ENCODE measurements at regions not wholly inside any gene's neighbourhood (a gene's known extent, or its start where the extent isn't known, plus 50 kb on each side); places are given as distances from the start of the nearest gene placed in this dataset.
A peak's percentile ranks its signal among the peaks of the same experiment; 100 is the strongest.

DNA sequence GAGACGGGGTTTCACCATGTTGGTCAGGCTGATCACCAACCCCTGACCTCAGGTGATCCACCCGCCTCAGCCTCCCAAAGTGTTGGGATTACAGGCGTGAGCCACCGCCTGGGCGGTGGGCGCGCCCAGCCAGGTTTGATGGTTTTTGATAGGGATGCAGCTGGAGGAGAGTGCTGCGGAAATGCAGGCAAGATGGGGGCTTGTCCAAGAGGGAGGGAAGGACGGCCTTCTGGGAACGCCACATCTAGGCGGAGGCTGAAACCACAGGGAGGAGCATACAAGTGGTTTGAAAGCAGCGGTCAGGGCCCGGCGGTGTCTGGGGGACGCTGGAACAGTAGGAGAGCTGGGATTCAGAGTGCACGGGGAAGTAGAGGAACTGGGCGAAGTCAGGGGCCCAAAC is 134.6 kb downstream of the VRK1 start:
- POLR2A ChIA-PET: no interaction called here
- no peak for TF ChIP-seq SMC3 (IDR thresholded peaks at IDR 0.05; ENCODE audit: low read depth, low read length)
- Histone ChIP-seq H3K36me3 (replicated peaks in 1 of 2; ENCODE audit: control insufficient read depth in 1 of 2, insufficient read depth in 2 of 2, low read length in 1 of 2) (no peaks in the 10 kb centered on the region), H3K27me3 (ENCODE audit: insufficient read depth) (no peaks in the 10 kb centered on the region), H4K20me1 (ENCODE audit: insufficient read depth) (no peaks in the 10 kb centered on the region), H3K27ac (ENCODE audit: low read depth in 2 of 2, low read length in 1 of 2) (no peak overlapping the region), H3K79me2 (ENCODE audit: insufficient read depth) (no peaks in the 10 kb centered on the region), H3K9me3 (no peaks in the 10 kb centered on the region), H2AFZ (ENCODE audit: low read depth) (no peak overlapping the region), H3K9ac (no peak overlapping the region), H3K4me3 (ENCODE audit: low read depth in 2 of 2, low read length in 1 of 2) (no peak overlapping the region), H3K9me2 (no peaks in the 10 kb centered on the region), H3F3A (replicated peaks; ENCODE audit: insufficient read depth) (no peaks in the 10 kb centered on the region), H3K4me1 (ENCODE audit: control insufficient read depth in 1 of 2, insufficient read depth in 2 of 2, low read depth in 1 of 2, low read length in 1 of 2) (no peaks in the 10 kb centered on the region; a peak in 1 of 4 replicates), H3K4me2 (no peak overlapping the region)
- CTCF ChIA-PET: no interaction called here
- no peak for DNase-seq
- 89% methylated on average over 17 of the region's 17 CpGs for WGBS (ENCODE audit: low lambda C conversion rate)

DNA sequence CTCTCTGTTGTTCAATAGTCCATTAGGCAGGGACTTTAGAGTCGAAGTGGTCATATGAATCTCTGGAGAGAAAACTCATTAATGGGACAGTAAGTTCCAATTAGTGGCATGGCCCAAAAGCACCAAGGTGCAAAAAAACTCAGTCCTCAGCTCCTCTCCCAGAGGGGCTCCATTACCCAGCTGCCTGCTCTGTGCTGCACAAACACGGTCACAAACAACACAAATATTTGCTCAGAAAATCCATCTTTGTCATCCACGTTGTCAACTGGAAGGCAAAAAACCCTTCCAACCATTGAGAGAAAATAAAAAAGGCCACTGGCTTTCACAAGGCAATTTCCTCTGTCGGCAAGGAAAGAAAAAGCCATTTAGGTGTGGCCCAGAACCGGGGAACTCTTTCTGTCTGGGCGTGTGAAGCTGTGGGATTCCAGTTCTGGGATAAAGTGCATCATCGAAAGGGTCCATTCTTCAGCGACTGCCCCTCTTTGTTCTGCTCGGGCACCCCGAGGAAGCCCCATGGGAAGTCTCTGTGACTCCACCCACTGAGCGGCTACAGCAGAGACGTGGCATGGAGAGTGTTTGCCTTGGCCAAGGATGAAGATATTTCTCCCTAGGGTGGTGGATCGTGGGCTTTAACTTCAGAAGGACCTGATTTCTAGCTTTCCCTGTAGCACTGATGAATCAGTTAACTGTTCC is 137.6 kb downstream of the VRK1 start:
- H3K4me1 ChIP-seq (ENCODE audit: control insufficient read depth in 1 of 2, insufficient read depth in 2 of 2, low read depth in 1 of 2, low read length in 1 of 2): no peaks in the 10 kb centered on the region; a peak in 1 of 4 replicates
- TF ChIP-seq TCF12 (IDR thresholded peaks at IDR 0.05) (no peak), RCOR1 (IDR thresholded peaks at IDR 0.05; ENCODE audit: low read length) (no peak), NRF1 (IDR thresholded peaks at IDR 0.05; ENCODE audit: low read depth, low read length) (no peak), MEF2A (IDR thresholded peaks at IDR 0.05; ENCODE audit: borderline replicate concordance, low read depth) (no peak), FOSL2 (IDR thresholded peaks at IDR 0.05; ENCODE audit: borderline replicate concordance, low read depth) (no peak)
- TF ChIP-seq, protein P1, sequence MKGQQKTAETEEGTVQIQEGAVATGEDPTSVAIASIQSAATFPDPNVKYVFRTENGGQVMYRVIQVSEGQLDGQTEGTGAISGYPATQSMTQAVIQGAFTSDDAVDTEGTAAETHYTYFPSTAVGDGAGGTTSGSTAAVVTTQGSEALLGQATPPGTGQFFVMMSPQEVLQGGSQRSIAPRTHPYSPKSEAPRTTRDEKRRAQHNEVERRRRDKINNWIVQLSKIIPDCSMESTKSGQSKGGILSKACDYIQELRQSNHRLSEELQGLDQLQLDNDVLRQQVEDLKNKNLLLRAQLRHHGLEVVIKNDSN (IDR thresholded peaks at IDR 0.05; ENCODE audit: borderline replicate concordance, low read depth): no peak
- 82% methylated on average over 13 of the region's 13 CpGs for WGBS (ENCODE audit: low lambda C conversion rate)
- no peak overlapping the region for H2AFZ ChIP-seq (ENCODE audit: low read depth)
- no peak overlapping the region for H3K9ac ChIP-seq
- no peaks in the 10 kb centered on the region for H4K20me1 ChIP-seq (ENCODE audit: insufficient read depth)
- no peak overlapping the region for H3K4me3 ChIP-seq (ENCODE audit: low read depth in 2 of 2, low read length in 1 of 2)
- no peaks in the 10 kb centered on the region for H3K9me2 ChIP-seq
- ChIA-PET POLR2A (no interaction called here), CTCF (no interaction called here)
- H3K27ac ChIP-seq (ENCODE audit: low read depth in 2 of 2, low read length in 1 of 2): no peak overlapping the region
- H3K79me2 ChIP-seq (ENCODE audit: insufficient read depth): no peaks in the 10 kb centered on the region
- no peaks in the 10 kb centered on the region for H3K9me3 ChIP-seq
- H3F3A ChIP-seq (replicated peaks; ENCODE audit: insufficient read depth): no peaks in the 10 kb centered on the region
- H3K4me2 ChIP-seq: no peak overlapping the region
- DNase-seq: no peak
- no peaks in the 10 kb centered on the region for H3K36me3 ChIP-seq (replicated peaks in 1 of 2; ENCODE audit: control insufficient read depth in 1 of 2, insufficient read depth in 2 of 2, low read length in 1 of 2)
- no peaks in the 10 kb centered on the region for H3K27me3 ChIP-seq (ENCODE audit: insufficient read depth)

DNA sequence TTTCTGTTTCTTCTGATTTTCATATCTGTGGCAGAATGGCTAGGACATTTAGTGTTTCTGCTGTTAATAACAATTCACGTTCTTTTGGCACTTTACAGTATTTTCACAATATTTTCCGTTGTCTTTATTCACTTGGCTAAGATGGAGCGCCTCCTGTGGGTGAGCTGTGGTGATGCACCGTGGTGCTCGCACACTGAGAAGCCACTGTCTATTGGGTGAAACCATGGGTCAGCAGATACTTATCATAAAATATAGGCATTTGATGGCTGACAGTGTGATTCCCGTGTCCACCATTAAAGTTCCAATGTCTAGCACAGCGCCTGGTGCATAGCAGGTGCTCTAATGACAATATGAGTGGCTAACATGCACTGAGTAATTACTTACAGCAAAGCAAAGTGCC is 141.8 kb downstream of the VRK1 start:
- CTCF ChIA-PET: no interaction called here
- H3K4me1 ChIP-seq (ENCODE audit: control insufficient read depth in 1 of 2, insufficient read depth in 2 of 2, low read depth in 1 of 2, low read length in 1 of 2): no peaks in the 10 kb centered on the region
- POLR2A ChIA-PET: no interaction called here
- no peak overlapping the region for H3K9ac ChIP-seq
- no peaks in the 10 kb centered on the region for H4K20me1 ChIP-seq (ENCODE audit: insufficient read depth)
- H3F3A ChIP-seq (replicated peaks; ENCODE audit: insufficient read depth): no peaks in the 10 kb centered on the region
- WGBS (ENCODE audit: low lambda C conversion rate): 82% methylated on average over 7 of the region's 7 CpGs
- H2AFZ ChIP-seq (ENCODE audit: low read depth): no peak overlapping the region
- H3K27ac ChIP-seq (ENCODE audit: low read depth in 2 of 2, low read length in 1 of 2): no peak overlapping the region
- H3K4me2 ChIP-seq: no peak overlapping the region
- H3K9me2 ChIP-seq: no peaks in the 10 kb centered on the region
- no peaks in the 10 kb centered on the region for H3K9me3 ChIP-seq
- no peaks in the 10 kb centered on the region for H3K27me3 ChIP-seq (ENCODE audit: insufficient read depth)
- no peak overlapping the region; a peak in 1 of 4 replicates for H3K4me3 ChIP-seq (ENCODE audit: low read depth in 2 of 2, low read length in 1 of 2)
- H3K79me2 ChIP-seq (ENCODE audit: insufficient read depth): no peaks in the 10 kb centered on the region
- DNase-seq: no peak
- TF ChIP-seq FOXM1 (IDR thresholded peaks at IDR 0.05; ENCODE audit: low read depth) (no peak), EZH2phosphoT487 (IDR thresholded peaks at IDR 0.05; ENCODE audit: borderline replicate concordance, low read depth) (no peak), CHD2 (IDR thresholded peaks at IDR 0.05; ENCODE audit: low read length, partially characterized antibody) (no peak), MEF2A (IDR thresholded peaks at IDR 0.05; ENCODE audit: borderline replicate concordance, low read depth) (no peak), TEAD4 (IDR thresholded peaks at IDR 0.05; ENCODE audit: borderline replicate concordance, insufficient read depth) (no peak)
- TF ChIP-seq, protein P2, sequence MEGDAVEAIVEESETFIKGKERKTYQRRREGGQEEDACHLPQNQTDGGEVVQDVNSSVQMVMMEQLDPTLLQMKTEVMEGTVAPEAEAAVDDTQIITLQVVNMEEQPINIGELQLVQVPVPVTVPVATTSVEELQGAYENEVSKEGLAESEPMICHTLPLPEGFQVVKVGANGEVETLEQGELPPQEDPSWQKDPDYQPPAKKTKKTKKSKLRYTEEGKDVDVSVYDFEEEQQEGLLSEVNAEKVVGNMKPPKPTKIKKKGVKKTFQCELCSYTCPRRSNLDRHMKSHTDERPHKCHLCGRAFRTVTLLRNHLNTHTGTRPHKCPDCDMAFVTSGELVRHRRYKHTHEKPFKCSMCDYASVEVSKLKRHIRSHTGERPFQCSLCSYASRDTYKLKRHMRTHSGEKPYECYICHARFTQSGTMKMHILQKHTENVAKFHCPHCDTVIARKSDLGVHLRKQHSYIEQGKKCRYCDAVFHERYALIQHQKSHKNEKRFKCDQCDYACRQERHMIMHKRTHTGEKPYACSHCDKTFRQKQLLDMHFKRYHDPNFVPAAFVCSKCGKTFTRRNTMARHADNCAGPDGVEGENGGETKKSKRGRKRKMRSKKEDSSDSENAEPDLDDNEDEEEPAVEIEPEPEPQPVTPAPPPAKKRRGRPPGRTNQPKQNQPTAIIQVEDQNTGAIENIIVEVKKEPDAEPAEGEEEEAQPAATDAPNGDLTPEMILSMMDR (IDR thresholded peaks at IDR 0.05): peak; percentile 28
- TF ChIP-seq, protein P3, sequence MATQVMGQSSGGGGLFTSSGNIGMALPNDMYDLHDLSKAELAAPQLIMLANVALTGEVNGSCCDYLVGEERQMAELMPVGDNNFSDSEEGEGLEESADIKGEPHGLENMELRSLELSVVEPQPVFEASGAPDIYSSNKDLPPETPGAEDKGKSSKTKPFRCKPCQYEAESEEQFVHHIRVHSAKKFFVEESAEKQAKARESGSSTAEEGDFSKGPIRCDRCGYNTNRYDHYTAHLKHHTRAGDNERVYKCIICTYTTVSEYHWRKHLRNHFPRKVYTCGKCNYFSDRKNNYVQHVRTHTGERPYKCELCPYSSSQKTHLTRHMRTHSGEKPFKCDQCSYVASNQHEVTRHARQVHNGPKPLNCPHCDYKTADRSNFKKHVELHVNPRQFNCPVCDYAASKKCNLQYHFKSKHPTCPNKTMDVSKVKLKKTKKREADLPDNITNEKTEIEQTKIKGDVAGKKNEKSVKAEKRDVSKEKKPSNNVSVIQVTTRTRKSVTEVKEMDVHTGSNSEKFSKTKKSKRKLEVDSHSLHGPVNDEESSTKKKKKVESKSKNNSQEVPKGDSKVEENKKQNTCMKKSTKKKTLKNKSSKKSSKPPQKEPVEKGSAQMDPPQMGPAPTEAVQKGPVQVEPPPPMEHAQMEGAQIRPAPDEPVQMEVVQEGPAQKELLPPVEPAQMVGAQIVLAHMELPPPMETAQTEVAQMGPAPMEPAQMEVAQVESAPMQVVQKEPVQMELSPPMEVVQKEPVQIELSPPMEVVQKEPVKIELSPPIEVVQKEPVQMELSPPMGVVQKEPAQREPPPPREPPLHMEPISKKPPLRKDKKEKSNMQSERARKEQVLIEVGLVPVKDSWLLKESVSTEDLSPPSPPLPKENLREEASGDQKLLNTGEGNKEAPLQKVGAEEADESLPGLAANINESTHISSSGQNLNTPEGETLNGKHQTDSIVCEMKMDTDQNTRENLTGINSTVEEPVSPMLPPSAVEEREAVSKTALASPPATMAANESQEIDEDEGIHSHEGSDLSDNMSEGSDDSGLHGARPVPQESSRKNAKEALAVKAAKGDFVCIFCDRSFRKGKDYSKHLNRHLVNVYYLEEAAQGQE (IDR thresholded peaks at IDR 0.05; ENCODE audit: low read depth, low read length): no peak
- TF ChIP-seq, protein P4, sequence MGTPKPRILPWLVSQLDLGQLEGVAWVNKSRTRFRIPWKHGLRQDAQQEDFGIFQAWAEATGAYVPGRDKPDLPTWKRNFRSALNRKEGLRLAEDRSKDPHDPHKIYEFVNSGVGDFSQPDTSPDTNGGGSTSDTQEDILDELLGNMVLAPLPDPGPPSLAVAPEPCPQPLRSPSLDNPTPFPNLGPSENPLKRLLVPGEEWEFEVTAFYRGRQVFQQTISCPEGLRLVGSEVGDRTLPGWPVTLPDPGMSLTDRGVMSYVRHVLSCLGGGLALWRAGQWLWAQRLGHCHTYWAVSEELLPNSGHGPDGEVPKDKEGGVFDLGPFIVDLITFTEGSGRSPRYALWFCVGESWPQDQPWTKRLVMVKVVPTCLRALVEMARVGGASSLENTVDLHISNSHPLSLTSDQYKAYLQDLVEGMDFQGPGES (IDR thresholded peaks at IDR 0.05; ENCODE audit: low read depth, low read length): no peak
- H3K36me3 ChIP-seq (replicated peaks in 1 of 2; ENCODE audit: control insufficient read depth in 1 of 2, insufficient read depth in 2 of 2, low read length in 1 of 2): no peaks in the 10 kb centered on the region

All from SK-N-SH (cell line).